KMS-11 (cell line): ENCODE measurements at regions not wholly inside any gene's neighbourhood (a gene's known extent, or its start where the extent isn't known, plus 50 kb on each side); places are given as distances from the start of the nearest gene placed in this dataset.

Source experiments
- H2AFZ ChIP-seq: fragments of 200-600 bp; sonication (generic); 2 replicates; pipeline ENCODE4 v1.6.1; 2016; ENCODE audit warnings: antibody characterized with exemption, mixed run types, low read depth
- H3K27ac ChIP-seq: fragments of 200-600 bp; sonication (generic); 2 replicates; pipeline ENCODE4 v1.6.1; 2016; ENCODE audit warnings: mild to moderate bottlenecking, mixed run types
- H3K27me3 ChIP-seq: fragments of 200-600 bp; sonication (generic); 2 replicates; pipeline ENCODE4 v1.6.1; 2017; ENCODE audit warnings: mild to moderate bottlenecking, low read depth, mixed run types, moderate library complexity; ENCODE audit not compliant: insufficient read depth
- H3K36me3 ChIP-seq: fragments of 200-600 bp; sonication (generic); 2 replicates; pipeline ENCODE4 v1.6.1; 2017; ENCODE audit warnings: mild to moderate bottlenecking, mixed run types; ENCODE audit not compliant: insufficient read depth
- H3K4me1 ChIP-seq: fragments of 200-600 bp; sonication (generic); 2 replicates; pipeline ENCODE4 v1.6.1; 2016; ENCODE audit warnings: mild to moderate bottlenecking, low read depth, mixed run types; ENCODE audit not compliant: poor library complexity, severe bottlenecking
- H3K4me2 ChIP-seq: fragments of 200-600 bp; sonication (generic); 2 replicates; pipeline ENCODE4 v1.7.0; 2016; ENCODE audit warnings: mild to moderate bottlenecking, mixed run types
- H3K4me3 ChIP-seq: fragments of 200-600 bp; sonication (generic); IDR thresholded peaks from 2 replicates; pipeline ENCODE4 v1.6.1; 2017; ENCODE audit warnings: low read depth, low read length, mixed read lengths; ENCODE audit not compliant: insufficient read depth
- H3K79me2 ChIP-seq: fragments of 200-600 bp; sonication (generic); 2 replicates; pipeline ENCODE4 v1.6.1; 2016; ENCODE audit warnings: low read depth, mixed run types; ENCODE audit not compliant: insufficient read depth
- H3K9ac ChIP-seq: fragments of 200-600 bp; sonication (generic); 2 replicates; pipeline ENCODE4 v1.6.1; 2016; ENCODE audit warnings: mild to moderate bottlenecking, mixed run types
- H4K20me1 ChIP-seq: fragments of 200-600 bp; sonication (generic); 2 replicates; pipeline ENCODE4 v1.6.1; 2016; ENCODE audit warnings: mild to moderate bottlenecking, mixed run types; ENCODE audit not compliant: insufficient read depth
- CTCF ChIP-seq: fragments of 200-600 bp; sonication (generic); conservative IDR thresholded peaks from 2 replicates; pipeline ENCODE4 v1.6.1; 2017; ENCODE audit warnings: low read depth, mild to moderate bottlenecking, antibody characterized with exemption, low read length, moderate library complexity, mixed read lengths

DNA sequence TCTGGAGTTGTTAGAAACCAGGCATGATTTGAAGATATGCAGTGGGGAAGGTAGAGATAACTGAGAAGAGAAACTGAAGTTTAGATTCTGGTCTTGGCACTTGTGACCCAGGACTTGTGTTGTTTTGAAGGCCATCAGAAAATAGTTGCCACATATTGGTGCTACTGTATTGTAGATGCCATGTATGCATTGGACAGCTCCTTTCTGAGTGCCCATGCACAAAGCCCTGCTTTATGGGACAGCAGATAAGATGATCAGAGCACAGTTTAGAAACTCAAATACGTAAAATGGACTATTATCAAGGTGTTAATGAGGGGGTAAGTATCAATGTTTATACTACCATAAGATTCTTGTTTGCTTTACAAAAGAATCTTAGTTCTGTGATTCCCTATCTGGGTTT lies 84.9 kb downstream of the KIF4B start:
- Histone ChIP-seq H3K79me2 (no peaks in the 10 kb centered on the region), H3K4me2 (no peak overlapping the region), H3K4me3 (no peak overlapping the region), H3K36me3 (no peaks in the 10 kb centered on the region), H3K4me1 (no peaks in the 10 kb centered on the region), H4K20me1 (no peaks in the 10 kb centered on the region), H3K27me3 (no peaks in the 10 kb centered on the region), H2AFZ (no peak overlapping the region), H3K27ac (no peak overlapping the region), H3K9ac (no peak overlapping the region)
- TF ChIP-seq CTCF, result no peak

DNA sequence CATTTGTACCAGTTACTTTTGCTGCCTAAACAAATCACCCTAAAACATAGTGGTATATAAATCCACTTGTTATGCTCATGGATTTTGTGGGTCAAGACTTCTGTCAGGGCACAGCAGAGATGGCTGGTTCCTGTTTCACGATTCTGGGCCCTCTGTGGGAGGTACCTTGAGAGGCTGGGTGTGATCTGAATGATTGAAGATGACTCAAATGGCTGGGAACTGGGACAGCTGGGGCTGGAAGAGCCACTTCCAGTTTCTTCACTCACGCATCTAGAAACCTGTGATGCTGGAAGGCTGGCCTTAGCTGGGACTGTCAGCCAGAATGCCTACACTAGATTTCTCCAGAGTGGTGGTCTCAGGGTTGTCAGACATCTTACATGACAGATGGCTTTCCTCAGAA lies 88.1 kb downstream of the KIF4B start:
- no peaks in the 10 kb centered on the region for H3K4me1 ChIP-seq
- H3K27me3 ChIP-seq, result no peaks in the 10 kb centered on the region
- no peak overlapping the region for H3K27ac ChIP-seq
- no peak for TF ChIP-seq CTCF
- no peak overlapping the region for H3K4me3 ChIP-seq
- H3K36me3 ChIP-seq, result no peaks in the 10 kb centered on the region
- no peak overlapping the region for H3K4me2 ChIP-seq
- H2AFZ ChIP-seq, result no peak overlapping the region
- no peak overlapping the region for H3K9ac ChIP-seq
- H3K79me2 ChIP-seq, result no peaks in the 10 kb centered on the region
- no peaks in the 10 kb centered on the region for H4K20me1 ChIP-seq

GRCh38 chr5:155103146-155103545 lies 89.6 kb downstream of the KIF4B start:
- H3K27me3 ChIP-seq, result no peaks in the 10 kb centered on the region
- no peak overlapping the region for H3K4me2 ChIP-seq
- H2AFZ ChIP-seq, result no peak overlapping the region
- H3K27ac ChIP-seq, result no peak overlapping the region
- no peaks in the 10 kb centered on the region for H3K36me3 ChIP-seq
- H3K4me1 ChIP-seq, result no peaks in the 10 kb centered on the region
- H3K79me2 ChIP-seq, result no peaks in the 10 kb centered on the region
- no peak for TF ChIP-seq CTCF
- H4K20me1 ChIP-seq, result no peaks in the 10 kb centered on the region
- no peak overlapping the region for H3K4me3 ChIP-seq
- H3K9ac ChIP-seq, result no peak overlapping the region

DNA sequence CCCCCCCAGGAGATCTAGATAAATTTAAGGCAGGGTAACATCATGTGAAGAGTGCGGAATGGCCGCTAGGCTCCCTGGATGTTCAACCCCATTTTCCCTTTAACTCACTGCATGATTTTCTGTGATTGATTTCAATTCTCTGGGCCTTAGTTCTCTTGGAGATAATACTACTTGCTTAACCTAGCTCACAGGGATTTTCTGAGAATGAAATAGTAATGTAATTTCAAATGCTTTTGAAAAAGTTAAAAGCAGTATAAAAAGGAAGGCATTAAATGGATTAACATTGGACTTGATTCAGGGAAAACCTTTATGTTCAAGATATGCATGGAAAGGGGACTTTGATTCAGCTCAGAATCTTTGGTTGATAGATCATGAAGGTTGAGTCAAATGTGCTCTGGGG lies 90.9 kb downstream of the KIF4B start:
- TF ChIP-seq CTCF, result no peak
- no peaks in the 10 kb centered on the region for H3K27me3 ChIP-seq
- no peak overlapping the region for H3K27ac ChIP-seq
- H3K36me3 ChIP-seq, result no peaks in the 10 kb centered on the region
- no peak overlapping the region for H2AFZ ChIP-seq
- no peaks in the 10 kb centered on the region for H3K4me1 ChIP-seq
- H3K4me2 ChIP-seq, result no peak overlapping the region
- H3K9ac ChIP-seq, result no peak overlapping the region
- no peak overlapping the region for H3K4me3 ChIP-seq
- H3K79me2 ChIP-seq, result no peaks in the 10 kb centered on the region
- no peaks in the 10 kb centered on the region for H4K20me1 ChIP-seq

GRCh38 chr5:155106221-155106620 lies 92.7 kb downstream of the KIF4B start:
- H3K79me2 ChIP-seq, result no peaks in the 10 kb centered on the region
- TF ChIP-seq CTCF, result no peak
- H3K4me3 ChIP-seq, result no peak overlapping the region
- no peaks in the 10 kb centered on the region for H3K36me3 ChIP-seq
- H3K27me3 ChIP-seq, result no peaks in the 10 kb centered on the region
- H4K20me1 ChIP-seq, result no peaks in the 10 kb centered on the region
- H3K9ac ChIP-seq, result no peak overlapping the region
- H3K4me1 ChIP-seq, result no peaks in the 10 kb centered on the region
- no peak overlapping the region for H3K27ac ChIP-seq
- H3K4me2 ChIP-seq, result no peak overlapping the region
- no peak overlapping the region for H2AFZ ChIP-seq
